ENCODE measurements at regions not wholly inside any gene's neighbourhood (a gene's known extent, or its start where the extent isn't known, plus 50 kb on each side); places are given as distances from the start of the nearest gene placed in this dataset.

DNA sequence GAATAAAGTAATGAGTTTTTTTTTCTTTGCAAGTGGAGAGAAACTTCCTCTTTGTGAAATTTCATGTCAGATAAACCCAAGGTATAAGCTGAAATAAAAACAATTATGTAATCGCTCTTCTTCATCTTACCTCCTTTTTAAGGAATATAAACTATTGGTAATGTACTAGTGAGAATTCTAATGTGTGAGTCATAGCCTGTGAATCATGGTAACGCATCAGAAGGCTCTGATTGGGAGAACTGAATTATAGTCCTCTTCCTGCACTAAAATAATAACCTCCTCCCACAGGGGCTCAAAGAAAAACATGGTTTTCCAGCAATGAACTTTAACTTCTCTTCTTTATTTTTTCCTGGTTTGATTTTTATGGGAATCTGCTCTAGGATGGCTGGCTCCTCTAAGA, 57.1 kb upstream of the COX20 start:
- Histone ChIP-seq H3K79me2 (ENCODE audit: insufficient read depth, low read length) (no peaks in the 10 kb centered on the region), H3K4me1 (ENCODE audit: insufficient read depth, low read length) (peaks cover 14% of the 10 kb centered on the region), H2AFZ (ENCODE audit: low read length) (no peak overlapping the region), H3K36me3 (ENCODE audit: insufficient read depth, low read length) (no peaks in the 10 kb centered on the region), H4K20me1 (ENCODE audit: insufficient read depth, low read length) (no peaks in the 10 kb centered on the region), H3K4me2 (ENCODE audit: insufficient read depth, low read length) (peak overlapping the region; percentile 51), H3K27ac (ENCODE audit: low read depth, low read length) (peak overlapping the region; percentile 40), H3K4me3 (ENCODE audit: insufficient read depth, low read length) (no peak overlapping the region), H3K9me3 (ENCODE audit: low read depth, low read length) (no peaks in the 10 kb centered on the region), H3K27me3 (ENCODE audit: insufficient read depth, low read length) (no peaks in the 10 kb centered on the region)
- TF ChIP-seq, protein P1, sequence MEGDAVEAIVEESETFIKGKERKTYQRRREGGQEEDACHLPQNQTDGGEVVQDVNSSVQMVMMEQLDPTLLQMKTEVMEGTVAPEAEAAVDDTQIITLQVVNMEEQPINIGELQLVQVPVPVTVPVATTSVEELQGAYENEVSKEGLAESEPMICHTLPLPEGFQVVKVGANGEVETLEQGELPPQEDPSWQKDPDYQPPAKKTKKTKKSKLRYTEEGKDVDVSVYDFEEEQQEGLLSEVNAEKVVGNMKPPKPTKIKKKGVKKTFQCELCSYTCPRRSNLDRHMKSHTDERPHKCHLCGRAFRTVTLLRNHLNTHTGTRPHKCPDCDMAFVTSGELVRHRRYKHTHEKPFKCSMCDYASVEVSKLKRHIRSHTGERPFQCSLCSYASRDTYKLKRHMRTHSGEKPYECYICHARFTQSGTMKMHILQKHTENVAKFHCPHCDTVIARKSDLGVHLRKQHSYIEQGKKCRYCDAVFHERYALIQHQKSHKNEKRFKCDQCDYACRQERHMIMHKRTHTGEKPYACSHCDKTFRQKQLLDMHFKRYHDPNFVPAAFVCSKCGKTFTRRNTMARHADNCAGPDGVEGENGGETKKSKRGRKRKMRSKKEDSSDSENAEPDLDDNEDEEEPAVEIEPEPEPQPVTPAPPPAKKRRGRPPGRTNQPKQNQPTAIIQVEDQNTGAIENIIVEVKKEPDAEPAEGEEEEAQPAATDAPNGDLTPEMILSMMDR (IDR thresholded peaks at IDR 0.05; ENCODE audit: extremely low read depth, low read depth, low read length): no peak
- peak; percentile 92 for DNase-seq (ENCODE audit: insufficient read length, low spot score, missing footprints)

DNA sequence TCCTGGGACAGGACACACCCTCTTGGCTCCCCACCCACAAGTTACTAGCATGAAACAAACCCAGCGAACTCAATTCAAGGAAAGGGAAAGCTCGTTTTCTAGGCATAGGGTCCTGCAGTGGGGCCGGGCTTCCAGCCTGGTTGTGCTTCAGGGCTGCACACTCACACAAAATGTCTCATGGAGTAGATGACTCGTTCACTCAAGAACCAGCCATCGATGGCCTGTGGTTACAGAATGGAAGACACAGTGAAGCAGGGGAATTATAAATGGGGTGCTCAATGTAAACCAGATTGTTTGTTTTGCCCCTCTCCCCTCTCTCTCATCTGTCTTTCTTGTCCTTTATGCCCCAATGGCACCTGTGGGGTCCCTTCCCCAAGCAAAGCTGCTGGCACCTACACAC, 56.0 kb upstream of the COX20 start:
- H4K20me1 ChIP-seq (ENCODE audit: insufficient read depth, low read length): no peaks in the 10 kb centered on the region
- no peaks in the 10 kb centered on the region for H3K27me3 ChIP-seq (ENCODE audit: insufficient read depth, low read length)
- peak; percentile 58 for DNase-seq (ENCODE audit: insufficient read length, low spot score, missing footprints)
- no peak overlapping the region for H3K27ac ChIP-seq (ENCODE audit: low read depth, low read length)
- H3K4me2 ChIP-seq (ENCODE audit: insufficient read depth, low read length): no peak overlapping the region
- no peaks in the 10 kb centered on the region for H3K36me3 ChIP-seq (ENCODE audit: insufficient read depth, low read length)
- no peak overlapping the region for H3K4me3 ChIP-seq (ENCODE audit: insufficient read depth, low read length)
- H3K4me1 ChIP-seq (ENCODE audit: insufficient read depth, low read length): peaks cover 14% of the 10 kb centered on the region
- no peaks in the 10 kb centered on the region for H3K79me2 ChIP-seq (ENCODE audit: insufficient read depth, low read length)
- H3K9me3 ChIP-seq (ENCODE audit: low read depth, low read length): no peaks in the 10 kb centered on the region
- TF ChIP-seq, protein P1 (IDR thresholded peaks at IDR 0.05; ENCODE audit: extremely low read depth, low read depth, low read length): no peak
- peak overlapping the region; percentile 37 for H2AFZ ChIP-seq (ENCODE audit: low read length)

DNA sequence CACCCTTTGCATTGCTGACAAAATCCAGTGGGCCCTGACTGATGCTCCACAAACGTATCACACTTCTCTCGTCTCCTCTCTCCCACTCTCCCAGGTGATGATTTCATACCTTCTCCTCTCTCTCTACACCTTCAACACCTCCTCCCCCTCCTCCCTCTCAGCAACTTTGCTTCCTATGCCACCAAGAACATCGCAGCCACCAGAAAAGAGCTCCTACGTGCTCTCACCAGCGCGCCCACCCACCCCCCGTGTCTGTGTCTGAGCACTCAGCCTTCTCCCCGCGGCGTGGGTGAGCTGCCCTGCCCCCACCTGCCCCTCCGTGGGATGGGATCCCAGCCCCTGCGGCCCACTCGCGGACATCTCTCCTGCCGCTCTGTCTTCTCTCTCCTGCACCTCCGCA, 55.1 kb upstream of the COX20 start:
- Histone ChIP-seq H3K79me2 (ENCODE audit: insufficient read depth, low read length) (no peaks in the 10 kb centered on the region), H3K27me3 (ENCODE audit: insufficient read depth, low read length) (no peaks in the 10 kb centered on the region), H3K9me3 (ENCODE audit: low read depth, low read length) (no peaks in the 10 kb centered on the region), H3K4me3 (ENCODE audit: insufficient read depth, low read length) (no peak overlapping the region), H3K4me2 (ENCODE audit: insufficient read depth, low read length) (no peak overlapping the region), H3K36me3 (ENCODE audit: insufficient read depth, low read length) (no peaks in the 10 kb centered on the region), H3K4me1 (ENCODE audit: insufficient read depth, low read length) (peaks cover 14% of the 10 kb centered on the region), H2AFZ (ENCODE audit: low read length) (no peak overlapping the region), H4K20me1 (ENCODE audit: insufficient read depth, low read length) (no peaks in the 10 kb centered on the region), H3K27ac (ENCODE audit: low read depth, low read length) (no peak overlapping the region)
- TF ChIP-seq, protein P1 (IDR thresholded peaks at IDR 0.05; ENCODE audit: extremely low read depth, low read depth, low read length): no peak
- peak; percentile 8 for DNase-seq (ENCODE audit: insufficient read length, low spot score, missing footprints)

DNA sequence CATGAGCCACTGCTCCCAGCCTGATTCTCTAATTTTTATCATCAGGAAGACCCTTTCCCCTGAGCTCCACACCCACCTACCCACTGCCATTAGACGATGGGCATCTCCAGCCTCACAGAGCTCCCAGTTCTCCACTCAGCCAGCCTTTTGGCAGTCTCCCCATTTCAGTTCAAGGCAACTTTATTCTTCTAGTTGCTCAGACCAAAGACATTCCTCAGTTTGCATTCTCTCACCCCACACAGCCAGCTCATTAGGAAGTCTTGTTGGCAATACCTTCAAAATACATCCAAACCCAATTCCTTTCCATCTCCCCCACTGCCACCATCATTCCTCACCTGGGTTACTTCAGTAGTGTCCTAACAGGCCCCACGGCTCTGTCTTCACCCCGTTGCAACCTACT, 53.4 kb upstream of the COX20 start:
- H3K4me3 ChIP-seq (ENCODE audit: insufficient read depth, low read length): no peak overlapping the region
- no peaks in the 10 kb centered on the region for H3K27me3 ChIP-seq (ENCODE audit: insufficient read depth, low read length)
- peak; percentile 41 for DNase-seq (ENCODE audit: insufficient read length, low spot score, missing footprints)
- no peaks in the 10 kb centered on the region for H3K36me3 ChIP-seq (ENCODE audit: insufficient read depth, low read length)
- peaks cover 14% of the 10 kb centered on the region for H3K4me1 ChIP-seq (ENCODE audit: insufficient read depth, low read length)
- TF ChIP-seq, protein P1 (IDR thresholded peaks at IDR 0.05; ENCODE audit: extremely low read depth, low read depth, low read length): no peak
- H3K79me2 ChIP-seq (ENCODE audit: insufficient read depth, low read length): no peaks in the 10 kb centered on the region
- H3K27ac ChIP-seq (ENCODE audit: low read depth, low read length): no peak overlapping the region
- H2AFZ ChIP-seq (ENCODE audit: low read length): no peak overlapping the region
- no peaks in the 10 kb centered on the region for H3K9me3 ChIP-seq (ENCODE audit: low read depth, low read length)
- no peaks in the 10 kb centered on the region for H4K20me1 ChIP-seq (ENCODE audit: insufficient read depth, low read length)
- H3K4me2 ChIP-seq (ENCODE audit: insufficient read depth, low read length): no peak overlapping the region
